H9 (cell line): ENCODE measurements at regions not wholly inside any gene's neighbourhood (a gene's known extent, or its start where the extent isn't known, plus 50 kb on each side); places are given as distances from the start of the nearest gene placed in this dataset.

ENCODE experiments used
- DNase-seq: peaks from one replicate; pipeline ENCODE4 v3.0.0-alpha.2; 2017
- H2AFZ ChIP-seq: one replicate; pipeline ENCODE4 v1.6.1; 2013; ENCODE audit warnings: mild to moderate bottlenecking, low read length, control low read depth, moderate library complexity
- H2AK5ac ChIP-seq: 2 replicates; pipeline ENCODE4 v1.6.1; 2013; ENCODE audit warnings: low read length, control low read depth, mixed read lengths; ENCODE audit not compliant: insufficient read length
- H2BK120ac ChIP-seq: one replicate; pipeline ENCODE4 v1.6.1; 2013; ENCODE audit warnings: low read depth, mild to moderate bottlenecking, low read length, control low read depth, inconsistent platforms; ENCODE audit not compliant: poor library complexity, severe bottlenecking
- H2BK12ac ChIP-seq: 2 replicates; pipeline ENCODE4 v1.6.1; 2013; ENCODE audit warnings: low read length, control low read depth, mixed read lengths, low read depth; ENCODE audit not compliant: insufficient read length
- H2BK15ac ChIP-seq: 2 replicates; pipeline ENCODE4 v1.6.1; 2013; ENCODE audit warnings: low read depth, low read length, control low read depth
- H2BK20ac ChIP-seq: one replicate; pipeline ENCODE4 v1.6.1; 2013; ENCODE audit warnings: low read depth, mild to moderate bottlenecking, low read length, control low read depth, inconsistent platforms; ENCODE audit not compliant: poor library complexity, severe bottlenecking
- H2BK5ac ChIP-seq: 2 replicates; pipeline ENCODE4 v1.6.1; 2013; ENCODE audit warnings: low read length, control low read depth, mixed read lengths; ENCODE audit not compliant: insufficient read length
- H3K14ac ChIP-seq: 2 replicates; pipeline ENCODE4 v1.6.1; 2013; ENCODE audit warnings: low read length, control low read depth; ENCODE audit not compliant: insufficient read depth
- H3K18ac ChIP-seq: 2 replicates; pipeline ENCODE4 v1.6.1; 2013; ENCODE audit warnings: low read depth, mild to moderate bottlenecking, mixed read lengths, low read length, control low read depth; ENCODE audit not compliant: insufficient read length
- H3K23ac ChIP-seq: 2 replicates; pipeline ENCODE4 v1.6.1; 2013; ENCODE audit warnings: low read length, control low read depth, mixed read lengths, low read depth; ENCODE audit not compliant: insufficient read length
- H3K23me2 ChIP-seq: 2 replicates; pipeline ENCODE4 v1.6.1; 2013; ENCODE audit warnings: low read depth, mild to moderate bottlenecking, mixed read lengths, low read length, control low read depth; ENCODE audit not compliant: insufficient read length, poor library complexity, severe bottlenecking
- H3K27ac ChIP-seq: 2 replicates; pipeline ENCODE4 v1.5.1; 2013; ENCODE audit warnings: low read length, control low read depth, mixed read lengths, low read depth; ENCODE audit not compliant: insufficient read length
- H3K27me3 ChIP-seq: 2 replicates; pipeline ENCODE4 v1.6.1; 2013; ENCODE audit warnings: low read length, control low read depth, inconsistent platforms; ENCODE audit not compliant: insufficient read depth
- H3K4ac ChIP-seq: 2 replicates; pipeline ENCODE4 v1.6.1; 2013; ENCODE audit warnings: low read depth, mild to moderate bottlenecking, control low read depth, inconsistent platforms, low read length, moderate library complexity
- H3K4me1 ChIP-seq: 2 replicates; pipeline ENCODE4 v1.6.1; 2013; ENCODE audit warnings: low read length, control low read depth, inconsistent platforms; ENCODE audit not compliant: insufficient read depth
- H3K4me2 ChIP-seq: 2 replicates; pipeline ENCODE4 v1.6.1; 2013; ENCODE audit warnings: low read length, control low read depth, mixed read lengths; ENCODE audit not compliant: insufficient read length, insufficient read depth
- H3K56ac ChIP-seq: 2 replicates; pipeline ENCODE4 v1.6.1; 2013; ENCODE audit warnings: low read depth, mild to moderate bottlenecking, mixed read lengths, low read length, control low read depth; ENCODE audit not compliant: insufficient read length
- H3K79me1 ChIP-seq: 2 replicates; pipeline ENCODE4 v1.6.1; 2013; ENCODE audit warnings: low read depth, mild to moderate bottlenecking, moderate library complexity, low read length, control low read depth, inconsistent platforms; ENCODE audit not compliant: insufficient read depth, poor library complexity, severe bottlenecking
- H3K79me2 ChIP-seq: 2 replicates; pipeline ENCODE4 v1.6.1; 2013; ENCODE audit warnings: low read length, control low read depth, inconsistent platforms; ENCODE audit not compliant: insufficient read depth
- H3K9ac ChIP-seq: 2 replicates; pipeline ENCODE4 v1.6.1; 2013; ENCODE audit warnings: low read length, control low read depth, mixed read lengths; ENCODE audit not compliant: insufficient read length; ENCODE audit errors: extremely low read depth
- H3K9me3 ChIP-seq: one replicate; pipeline ENCODE4 v1.6.1; 2013; ENCODE audit warnings: low read depth, low read length, inconsistent platforms; ENCODE audit not compliant: control insufficient read depth
- H3T11ph ChIP-seq: one replicate; pipeline ENCODE4 v1.6.1; 2013; ENCODE audit warnings: mild to moderate bottlenecking, low read length, control low read depth, inconsistent platforms
- H4K20me1 ChIP-seq: one replicate; pipeline ENCODE4 v1.6.1; 2013; ENCODE audit not compliant: control insufficient read depth, insufficient read length, insufficient read depth
- H4K5ac ChIP-seq: 2 replicates; pipeline ENCODE4 v1.6.1; 2013; ENCODE audit warnings: low read depth, mild to moderate bottlenecking, mixed read lengths, low read length, control low read depth; ENCODE audit not compliant: insufficient read length
- H4K8ac ChIP-seq: replicated peaks from 2 replicates; pipeline ENCODE4 v1.6.1; 2013; ENCODE audit warnings: low read length, control low read depth, mixed read lengths, low read depth; ENCODE audit not compliant: insufficient read length
- H4K91ac ChIP-seq: 2 replicates; pipeline ENCODE4 v1.6.1; 2013; ENCODE audit warnings: low read depth, mild to moderate bottlenecking, moderate library complexity, mixed read lengths, low read length, control low read depth; ENCODE audit not compliant: insufficient read length
- H3K27ac Mint-ChIP-seq, 3 experiments: 2 replicates in 2 of 3; 3 replicates in 1 of 3; pipeline ENCODE4 v1.8.0; 2020 to 2021; ENCODE audit warnings: mixed read lengths in 3 of 3, mild to moderate bottlenecking in 1 of 3, moderate library complexity in 1 of 3
- H3K27me3 Mint-ChIP-seq: 2 replicates; pipeline ENCODE4 v1.8.0; 2021; ENCODE audit warnings: low read depth, mild to moderate bottlenecking, moderate library complexity, mixed read lengths
- H3K36me3 Mint-ChIP-seq, 3 experiments: 2 replicates in 2 of 3; 3 replicates in 1 of 3; pipeline ENCODE4 v1.8.0; 2020 to 2021; ENCODE audit warnings: low read depth in 3 of 3, mixed read lengths in 3 of 3; ENCODE audit not compliant: insufficient read depth in 1 of 3
- H3K4me1 Mint-ChIP-seq, 2 experiments: 2 replicates each; pipeline ENCODE4 v1.8.0; 2020; ENCODE audit warnings: mixed read lengths in 2 of 2
- H3K4me3 Mint-ChIP-seq, 2 experiments: 2 replicates in 1 of 2; 3 replicates in 1 of 2; pipeline ENCODE4 v1.8.0; 2020 to 2021; ENCODE audit warnings: mild to moderate bottlenecking in 2 of 2, mixed read lengths in 2 of 2, moderate library complexity in 1 of 2
- H3K9me3 Mint-ChIP-seq, 2 experiments: 2 replicates in 1 of 2; 3 replicates in 1 of 2; pipeline ENCODE4 v1.8.0; 2020; ENCODE audit warnings: mild to moderate bottlenecking in 2 of 2, mixed read lengths in 2 of 2, moderate library complexity in 1 of 2
- WGBS: extraction: QIAGEN DNeasy Blood & Tissue Kit; methylation state at CpG from one replicate; pipeline ENCODE4 v1.1.7; 2013; ENCODE audit warnings: missing lambda C conversion rate, low lambda C conversion rate, mixed read lengths; ENCODE audit not compliant: insufficient read length; ENCODE audit errors: extremely low coverage; 5-methylcytosine and 5-hydroxymethylcytosine counted together
- TF ChIP-seq, protein P1 (sequence below): fragments of 200-600 bp; sonication (generic); conservative IDR thresholded peaks from 3 replicates; pipeline ENCODE4 v1.8.0; 2021; ENCODE audit warnings: antibody characterized with exemption, mild to moderate bottlenecking

DNA sequence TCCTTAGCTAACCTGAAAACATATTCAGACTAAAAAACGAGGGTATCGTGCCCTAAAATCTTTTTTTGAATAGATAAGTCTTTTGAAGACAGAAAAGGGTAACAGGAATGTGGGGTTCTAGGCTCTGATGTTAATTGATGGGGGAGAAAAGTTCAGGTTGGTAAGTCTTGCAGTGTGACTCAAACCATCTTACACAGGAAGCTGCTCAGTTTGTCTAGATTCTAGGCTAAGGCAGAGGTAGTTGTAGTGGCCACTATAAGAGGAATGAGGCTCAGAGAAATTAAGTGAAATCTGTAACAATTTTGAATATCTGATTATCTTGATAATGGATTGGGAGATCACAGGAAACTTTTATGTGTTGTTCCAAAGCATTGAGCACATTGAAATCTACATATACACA is 267.9 kb downstream of the PDCD6IP start:
- Histone ChIP-seq H4K8ac (no peak overlapping the region), H3K18ac (no peak overlapping the region), H3K56ac (no peak overlapping the region), H3K23me2 (no peaks in the 10 kb centered on the region), H3K9ac (no peak overlapping the region), H3K4me2 (no peak overlapping the region), H2AFZ (no peak overlapping the region), H4K20me1 (no peaks in the 10 kb centered on the region), H3K14ac (no peak overlapping the region), H3K4ac (no peak overlapping the region), H2BK15ac (no peak overlapping the region), H4K5ac (no peak overlapping the region), H3T11ph (no peak overlapping the region), H2BK120ac (no peak overlapping the region), H3K27me3 (no peaks in the 10 kb centered on the region), H3K79me2 (no peaks in the 10 kb centered on the region), H3K4me1 (peaks cover 5% of the 10 kb centered on the region; the same call in 1 of the 2 replicates), H2AK5ac (no peak overlapping the region), H3K23ac (no peak overlapping the region), H2BK5ac (no peak overlapping the region), H3K79me1 (no peaks in the 10 kb centered on the region), H4K91ac (no peak overlapping the region), H3K9me3 (no peaks in the 10 kb centered on the region), H2BK20ac (no peak overlapping the region), H3K27ac (no peak overlapping the region), H2BK12ac (no peak overlapping the region)
- Mint-ChIP-seq H3K9me3 (no peaks in the 10 kb centered on the region), H3K4me1 (peaks cover 4% of the 10 kb centered on the region in 2 experiments), H3K27ac (no peak overlapping the region), H3K4me3 (no peak overlapping the region), H3K36me3 (no peaks in the 10 kb centered on the region), H3K27me3 (peaks cover 5% of the 10 kb centered on the region)
- WGBS = no CpG with 5 or more reads among the region's 2 CpGs
- TF ChIP-seq, protein P1, sequence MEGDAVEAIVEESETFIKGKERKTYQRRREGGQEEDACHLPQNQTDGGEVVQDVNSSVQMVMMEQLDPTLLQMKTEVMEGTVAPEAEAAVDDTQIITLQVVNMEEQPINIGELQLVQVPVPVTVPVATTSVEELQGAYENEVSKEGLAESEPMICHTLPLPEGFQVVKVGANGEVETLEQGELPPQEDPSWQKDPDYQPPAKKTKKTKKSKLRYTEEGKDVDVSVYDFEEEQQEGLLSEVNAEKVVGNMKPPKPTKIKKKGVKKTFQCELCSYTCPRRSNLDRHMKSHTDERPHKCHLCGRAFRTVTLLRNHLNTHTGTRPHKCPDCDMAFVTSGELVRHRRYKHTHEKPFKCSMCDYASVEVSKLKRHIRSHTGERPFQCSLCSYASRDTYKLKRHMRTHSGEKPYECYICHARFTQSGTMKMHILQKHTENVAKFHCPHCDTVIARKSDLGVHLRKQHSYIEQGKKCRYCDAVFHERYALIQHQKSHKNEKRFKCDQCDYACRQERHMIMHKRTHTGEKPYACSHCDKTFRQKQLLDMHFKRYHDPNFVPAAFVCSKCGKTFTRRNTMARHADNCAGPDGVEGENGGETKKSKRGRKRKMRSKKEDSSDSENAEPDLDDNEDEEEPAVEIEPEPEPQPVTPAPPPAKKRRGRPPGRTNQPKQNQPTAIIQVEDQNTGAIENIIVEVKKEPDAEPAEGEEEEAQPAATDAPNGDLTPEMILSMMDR = no peak
- no peak for DNase-seq
